Neural progenitor cell (in vitro differentiated cells): ENCODE measurements at regions not wholly inside any gene's neighbourhood (a gene's known extent, or its start where the extent isn't known, plus 50 kb on each side); places are given as distances from the start of the nearest gene placed in this dataset.

Experiments
- DNase-seq: peaks from one replicate; pipeline ENCODE4 v3.0.0-alpha.2; 2016; ENCODE audit warnings: low spot score
- H2AFZ ChIP-seq: fragments of 200-600 bp; sonication (generic); replicated peaks from 2 replicates; pipeline ENCODE4 v1.6.1; 2016; ENCODE audit warnings: antibody characterized with exemption
- H3F3A ChIP-seq: fragments of 200-600 bp; sonication (generic); 2 replicates; pipeline ENCODE4 v1.6.1; 2016; ENCODE audit warnings: antibody characterized with exemption, low read depth
- H3K27ac ChIP-seq: fragments of 200-600 bp; sonication (generic); 2 replicates; pipeline ENCODE4 v1.5.1; 2016; ENCODE audit warnings: mild to moderate bottlenecking
- H3K27me3 ChIP-seq: fragments of 200-600 bp; sonication (generic); 2 replicates; pipeline ENCODE4 v1.6.1; 2016; ENCODE audit warnings: mild to moderate bottlenecking, moderate library complexity
- H3K36me3 ChIP-seq: fragments of 200-600 bp; sonication (generic); 2 replicates; pipeline ENCODE4 v1.5.1; 2016
- H3K4me1 ChIP-seq: fragments of 200-600 bp; sonication (generic); 2 replicates; pipeline ENCODE4 v1.6.1; 2016; ENCODE audit warnings: mixed run types
- H3K4me2 ChIP-seq: fragments of 200-600 bp; sonication (generic); 2 replicates; pipeline ENCODE4 v1.6.1; 2016
- H3K4me3 ChIP-seq: fragments of 200-600 bp; sonication (generic); 2 replicates; pipeline ENCODE4 v1.5.1; 2016
- H3K79me2 ChIP-seq: fragments of 200-600 bp; sonication (generic); 2 replicates; pipeline ENCODE4 v1.6.1; 2016; ENCODE audit warnings: low read depth
- H3K9ac ChIP-seq: fragments of 200-600 bp; sonication (generic); 2 replicates; pipeline ENCODE4 v1.6.1; 2016
- H3K9me3 ChIP-seq: fragments of 200-600 bp; sonication (generic); 2 replicates; pipeline ENCODE4 v1.5.1; 2016; ENCODE audit warnings: low read depth
- H4K20me1 ChIP-seq: fragments of 200-600 bp; sonication (generic); 2 replicates; pipeline ENCODE4 v1.6.1; 2016; ENCODE audit warnings: low read depth
- H3K27ac Mint-ChIP-seq: 3 replicates; pipeline ENCODE4 v1.8.0; 2021; ENCODE audit warnings: mixed read lengths
- H3K27me3 Mint-ChIP-seq: 2 replicates; pipeline ENCODE4 v1.8.0; 2022; ENCODE audit warnings: low read depth, mild to moderate bottlenecking, inconsistent platforms, moderate library complexity, mixed read lengths; ENCODE audit not compliant: insufficient read depth
- H3K36me3 Mint-ChIP-seq: 3 replicates; pipeline ENCODE4 v1.8.0; 2021; ENCODE audit warnings: mixed read lengths
- H3K4me1 Mint-ChIP-seq: 3 replicates; pipeline ENCODE4 v1.8.0; 2021; ENCODE audit warnings: mixed read lengths
- H3K4me3 Mint-ChIP-seq: 3 replicates; pipeline ENCODE4 v1.8.0; 2021; ENCODE audit warnings: mild to moderate bottlenecking, moderate library complexity, mixed read lengths
- H3K9me3 Mint-ChIP-seq: 3 replicates; pipeline ENCODE4 v1.8.0; 2020; ENCODE audit warnings: mixed read lengths
- EZH2 ChIP-seq: fragments of 200-600 bp; sonication (generic); IDR thresholded peaks from 2 replicates; pipeline ENCODE4 v1.6.1; 2017; ENCODE audit warnings: antibody characterized with exemption, mild to moderate bottlenecking, moderate library complexity
- EZH2phosphoT487 ChIP-seq: fragments of 200-600 bp; sonication (generic); IDR thresholded peaks from 2 replicates; pipeline ENCODE4 v1.6.1; 2017; ENCODE audit warnings: antibody characterized with exemption
- TF ChIP-seq, protein P1 (sequence below): fragments of 200-600 bp; sonication (generic); IDR thresholded peaks from 2 replicates; pipeline ENCODE4 v1.5.1; 2017; ENCODE audit warnings: antibody characterized with exemption, mild to moderate bottlenecking

DNA sequence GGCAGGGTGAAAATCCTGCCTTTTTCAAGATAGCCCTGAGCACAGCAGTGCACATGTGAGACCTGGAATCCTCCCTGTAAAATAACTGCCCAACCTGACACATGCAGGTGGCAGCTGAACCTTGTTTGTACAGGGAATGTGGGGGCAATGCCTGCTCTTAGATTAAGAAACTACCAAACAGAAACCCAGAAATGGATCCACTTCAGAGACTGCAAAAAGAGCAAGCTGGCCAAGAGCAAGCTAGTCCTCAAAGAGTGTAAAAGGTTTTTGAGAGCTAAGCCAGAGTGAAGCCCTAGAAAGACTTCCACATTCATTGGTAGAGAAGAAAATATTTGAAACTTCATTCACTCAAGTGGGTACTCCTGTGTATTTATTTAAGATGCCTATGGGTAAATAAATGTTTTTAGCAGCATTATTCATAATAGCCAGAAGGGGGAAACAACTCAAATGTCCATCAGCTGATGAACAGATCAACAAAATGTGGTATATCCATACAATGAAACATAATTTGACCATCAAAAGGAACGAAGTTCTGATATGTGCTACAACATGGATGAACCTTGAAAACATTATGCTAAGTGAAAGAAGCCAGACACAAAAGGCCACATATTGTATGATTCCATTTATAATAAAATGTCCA is 96.0 kb upstream of the TSC22D2 start:
- Histone ChIP-seq H3K9me3 (no peaks in the 10 kb centered on the region), H3K36me3 (no peaks in the 10 kb centered on the region), H3K27ac (no peak overlapping the region), H4K20me1 (no peaks in the 10 kb centered on the region), H3K27me3 (no peaks in the 10 kb centered on the region), H3K4me2 (no peak overlapping the region), H3F3A (no peaks in the 10 kb centered on the region), H3K79me2 (no peaks in the 10 kb centered on the region), H3K4me3 (no peak overlapping the region), H3K9ac (no peak overlapping the region), H2AFZ (no peak overlapping the region), H3K4me1 (no peaks in the 10 kb centered on the region)
- Mint-ChIP-seq H3K4me3 (no peak overlapping the region), H3K27me3 (peaks cover 6% of the 10 kb centered on the region), H3K9me3 (no peaks in the 10 kb centered on the region), H3K36me3 (no peaks in the 10 kb centered on the region), H3K27ac (no peak overlapping the region), H3K4me1 (peaks cover 3% of the 10 kb centered on the region)
- no peak for DNase-seq
- no peak for TF ChIP-seq EZH2
- TF ChIP-seq, protein P1, sequence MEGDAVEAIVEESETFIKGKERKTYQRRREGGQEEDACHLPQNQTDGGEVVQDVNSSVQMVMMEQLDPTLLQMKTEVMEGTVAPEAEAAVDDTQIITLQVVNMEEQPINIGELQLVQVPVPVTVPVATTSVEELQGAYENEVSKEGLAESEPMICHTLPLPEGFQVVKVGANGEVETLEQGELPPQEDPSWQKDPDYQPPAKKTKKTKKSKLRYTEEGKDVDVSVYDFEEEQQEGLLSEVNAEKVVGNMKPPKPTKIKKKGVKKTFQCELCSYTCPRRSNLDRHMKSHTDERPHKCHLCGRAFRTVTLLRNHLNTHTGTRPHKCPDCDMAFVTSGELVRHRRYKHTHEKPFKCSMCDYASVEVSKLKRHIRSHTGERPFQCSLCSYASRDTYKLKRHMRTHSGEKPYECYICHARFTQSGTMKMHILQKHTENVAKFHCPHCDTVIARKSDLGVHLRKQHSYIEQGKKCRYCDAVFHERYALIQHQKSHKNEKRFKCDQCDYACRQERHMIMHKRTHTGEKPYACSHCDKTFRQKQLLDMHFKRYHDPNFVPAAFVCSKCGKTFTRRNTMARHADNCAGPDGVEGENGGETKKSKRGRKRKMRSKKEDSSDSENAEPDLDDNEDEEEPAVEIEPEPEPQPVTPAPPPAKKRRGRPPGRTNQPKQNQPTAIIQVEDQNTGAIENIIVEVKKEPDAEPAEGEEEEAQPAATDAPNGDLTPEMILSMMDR: peak; percentile 5

GRCh38 chr3:150311156-150311555 is 96.9 kb upstream of the TSC22D2 start:
- peaks cover 6% of the 10 kb centered on the region for H3K27me3 Mint-ChIP-seq
- Histone ChIP-seq H3K4me3 (no peak overlapping the region), H3F3A (no peaks in the 10 kb centered on the region), H3K4me2 (no peak overlapping the region), H3K9ac (no peak overlapping the region), H2AFZ (no peak overlapping the region), H3K36me3 (no peaks in the 10 kb centered on the region), H3K27ac (no peak overlapping the region), H3K79me2 (no peaks in the 10 kb centered on the region), H3K27me3 (no peaks in the 10 kb centered on the region), H4K20me1 (no peaks in the 10 kb centered on the region), H3K4me1 (no peaks in the 10 kb centered on the region), H3K9me3 (no peaks in the 10 kb centered on the region)
- TF ChIP-seq EZH2 (no peak), EZH2phosphoT487 (no peak)
- TF ChIP-seq, protein P1: no peak
- H3K27ac Mint-ChIP-seq: no peak overlapping the region
- no peaks in the 10 kb centered on the region for H3K36me3 Mint-ChIP-seq
- no peak for DNase-seq
- H3K9me3 Mint-ChIP-seq: no peaks in the 10 kb centered on the region
- no peak overlapping the region for H3K4me3 Mint-ChIP-seq
- peaks cover 3% of the 10 kb centered on the region for H3K4me1 Mint-ChIP-seq

- Mint-ChIP-seq H3K4me1 (peaks cover 3% of the 10 kb centered on the region), H3K9me3 (no peaks in the 10 kb centered on the region), H3K27ac (no peak overlapping the region), H3K4me3 (no peak overlapping the region), H3K27me3 (peaks cover 6% of the 10 kb centered on the region), H3K36me3 (no peaks in the 10 kb centered on the region)
- Histone ChIP-seq H3K4me2 (no peak overlapping the region), H3K36me3 (no peaks in the 10 kb centered on the region), H3K27ac (no peak overlapping the region), H3K9ac (no peak overlapping the region), H3K4me1 (no peaks in the 10 kb centered on the region), H4K20me1 (no peaks in the 10 kb centered on the region), H3K9me3 (no peaks in the 10 kb centered on the region), H3K27me3 (no peaks in the 10 kb centered on the region), H3K4me3 (no peak overlapping the region), H3K79me2 (no peaks in the 10 kb centered on the region), H3F3A (no peaks in the 10 kb centered on the region), H2AFZ (no peak overlapping the region)
- no peak for DNase-seq
- TF ChIP-seq EZH2phosphoT487 (no peak), EZH2 (no peak)
- TF ChIP-seq, protein P1: no peak
Observed at GRCh38 chr3:150309557-150309956, 98.5 kb upstream of the TSC22D2 start.
